ENCODE measurements at regions not wholly inside any gene's neighbourhood (a gene's known extent, or its start where the extent isn't known, plus 50 kb on each side); places are given as distances from the start of the nearest gene placed in this dataset.

DNA sequence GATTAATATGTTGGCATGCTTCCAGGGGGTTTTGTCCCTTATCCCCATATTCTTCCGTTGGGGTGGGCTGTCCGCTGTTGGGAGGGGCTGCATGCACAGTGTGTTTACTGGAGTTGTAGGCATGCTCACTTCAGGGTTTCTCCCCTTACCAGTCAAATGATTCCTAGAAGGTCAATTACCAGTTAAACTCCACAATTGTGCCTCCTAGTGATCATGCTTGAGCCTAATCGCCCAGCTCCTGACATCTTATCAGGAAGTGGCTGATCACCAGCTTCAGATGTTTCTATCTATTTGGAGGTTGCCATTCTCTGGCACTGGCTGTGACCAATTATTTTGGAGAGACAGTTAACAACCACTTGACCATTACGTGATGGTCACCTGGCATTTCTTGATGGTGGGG is 1090.0 kb downstream of the SLITRK5 start:
- Histone ChIP-seq H3K9ac (ENCODE audit: low read depth in 1 of 2, low read length in 2 of 2) (no peak overlapping the region), H3K27me3 (ENCODE audit: control insufficient read depth in 4 of 4, insufficient read depth in 4 of 4, low read length in 3 of 4) (peaks cover 0 to 5% (median 0%) of the 10 kb centered on the region in 4 donors), H3K27ac (ENCODE audit: low read depth in 1 of 2, low read length in 2 of 2) (no peak overlapping the region), H3K4me3 (ENCODE audit: low read depth in 1 of 3, low read length in 3 of 3) (no peak overlapping the region), H3K4me1 (ENCODE audit: control insufficient read depth in 4 of 4, insufficient read depth in 4 of 4, low read length in 3 of 4) (no peaks in the 10 kb centered on the region), H3K9me3 (ENCODE audit: control insufficient read depth in 4 of 4, low read length in 3 of 4) (no peaks in the 10 kb centered on the region), H3K36me3 (ENCODE audit: control insufficient read depth in 4 of 4, insufficient read depth in 3 of 4, low read depth in 1 of 4, low read length in 3 of 4) (no peaks in the 10 kb centered on the region)
- TF ChIP-seq RAD21 (IDR thresholded peaks at IDR 0.05) (no peak), EGR1 (IDR thresholded peaks at IDR 0.05; ENCODE audit: low read depth in 2 of 2) (no peak), YY1 (IDR thresholded peaks at IDR 0.05) (no peak)
- TF ChIP-seq, protein P1, sequence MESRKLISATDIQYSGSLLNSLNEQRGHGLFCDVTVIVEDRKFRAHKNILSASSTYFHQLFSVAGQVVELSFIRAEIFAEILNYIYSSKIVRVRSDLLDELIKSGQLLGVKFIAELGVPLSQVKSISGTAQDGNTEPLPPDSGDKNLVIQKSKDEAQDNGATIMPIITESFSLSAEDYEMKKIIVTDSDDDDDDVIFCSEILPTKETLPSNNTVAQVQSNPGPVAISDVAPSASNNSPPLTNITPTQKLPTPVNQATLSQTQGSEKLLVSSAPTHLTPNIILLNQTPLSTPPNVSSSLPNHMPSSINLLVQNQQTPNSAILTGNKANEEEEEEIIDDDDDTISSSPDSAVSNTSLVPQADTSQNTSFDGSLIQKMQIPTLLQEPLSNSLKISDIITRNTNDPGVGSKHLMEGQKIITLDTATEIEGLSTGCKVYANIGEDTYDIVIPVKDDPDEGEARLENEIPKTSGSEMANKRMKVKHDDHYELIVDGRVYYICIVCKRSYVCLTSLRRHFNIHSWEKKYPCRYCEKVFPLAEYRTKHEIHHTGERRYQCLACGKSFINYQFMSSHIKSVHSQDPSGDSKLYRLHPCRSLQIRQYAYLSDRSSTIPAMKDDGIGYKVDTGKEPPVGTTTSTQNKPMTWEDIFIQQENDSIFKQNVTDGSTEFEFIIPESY (IDR thresholded peaks at IDR 0.05) = no peak
- TF ChIP-seq, protein P2, sequence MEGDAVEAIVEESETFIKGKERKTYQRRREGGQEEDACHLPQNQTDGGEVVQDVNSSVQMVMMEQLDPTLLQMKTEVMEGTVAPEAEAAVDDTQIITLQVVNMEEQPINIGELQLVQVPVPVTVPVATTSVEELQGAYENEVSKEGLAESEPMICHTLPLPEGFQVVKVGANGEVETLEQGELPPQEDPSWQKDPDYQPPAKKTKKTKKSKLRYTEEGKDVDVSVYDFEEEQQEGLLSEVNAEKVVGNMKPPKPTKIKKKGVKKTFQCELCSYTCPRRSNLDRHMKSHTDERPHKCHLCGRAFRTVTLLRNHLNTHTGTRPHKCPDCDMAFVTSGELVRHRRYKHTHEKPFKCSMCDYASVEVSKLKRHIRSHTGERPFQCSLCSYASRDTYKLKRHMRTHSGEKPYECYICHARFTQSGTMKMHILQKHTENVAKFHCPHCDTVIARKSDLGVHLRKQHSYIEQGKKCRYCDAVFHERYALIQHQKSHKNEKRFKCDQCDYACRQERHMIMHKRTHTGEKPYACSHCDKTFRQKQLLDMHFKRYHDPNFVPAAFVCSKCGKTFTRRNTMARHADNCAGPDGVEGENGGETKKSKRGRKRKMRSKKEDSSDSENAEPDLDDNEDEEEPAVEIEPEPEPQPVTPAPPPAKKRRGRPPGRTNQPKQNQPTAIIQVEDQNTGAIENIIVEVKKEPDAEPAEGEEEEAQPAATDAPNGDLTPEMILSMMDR (IDR thresholded peaks at IDR 0.05; ENCODE audit: low read depth, low read length, missing input control) = no peak
- DNase-seq (ENCODE audit: low spot score) = no peak
- 74% methylated on average over 4 of the region's 4 CpGs for WGBS

GRCh38 chr13:88764103-88764502 is 1092.9 kb downstream of the SLITRK5 start:
- TF ChIP-seq HNF4A (conservative IDR thresholded peaks at IDR 0.05) = no peak
- TF ChIP-seq, protein P2 (IDR thresholded peaks at IDR 0.05; ENCODE audit: low read depth, low read length, missing input control) = no peak
- no peak for TF ChIP-seq SP1 (IDR thresholded peaks at IDR 0.05)
- no peak for TF ChIP-seq HNF4G (IDR thresholded peaks at IDR 0.05)
- TF ChIP-seq, protein P1 (IDR thresholded peaks at IDR 0.05) = no peak
- no peak for TF ChIP-seq TAF1 (conservative IDR thresholded peaks at IDR 0.05)
- TF ChIP-seq, protein P3, sequence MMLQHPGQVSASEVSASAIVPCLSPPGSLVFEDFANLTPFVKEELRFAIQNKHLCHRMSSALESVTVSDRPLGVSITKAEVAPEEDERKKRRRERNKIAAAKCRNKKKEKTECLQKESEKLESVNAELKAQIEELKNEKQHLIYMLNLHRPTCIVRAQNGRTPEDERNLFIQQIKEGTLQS (IDR thresholded peaks at IDR 0.05) = no peak
- no peak for TF ChIP-seq EGR1 (IDR thresholded peaks at IDR 0.05; ENCODE audit: low read depth in 2 of 2)
- no peak for TF ChIP-seq MAX (IDR thresholded peaks at IDR 0.05)
- no peak for TF ChIP-seq JUND (IDR thresholded peaks at IDR 0.05)
- TF ChIP-seq RAD21 (IDR thresholded peaks at IDR 0.05) = no peak
- TF ChIP-seq FOXA1 (IDR thresholded peaks at IDR 0.05) = no peak
- TF ChIP-seq GABPA (IDR thresholded peaks at IDR 0.05 in 1 of 2, conservative IDR thresholded peaks at IDR 0.05 in 1 of 2) = no peak
- no peak for TF ChIP-seq YY1 (IDR thresholded peaks at IDR 0.05)
- TF ChIP-seq RXRA (IDR thresholded peaks at IDR 0.05) = no peak

More at GRCh38 chr13:88764103-88764502, 1092.9 kb downstream of the SLITRK5 start:
- no peak for DNase-seq (ENCODE audit: low spot score)
- Histone ChIP-seq H3K4me3 (ENCODE audit: low read depth in 1 of 3, low read length in 3 of 3) (no peak overlapping the region), H3K9ac (ENCODE audit: low read depth in 1 of 2, low read length in 2 of 2) (no peak overlapping the region), H3K27me3 (ENCODE audit: control insufficient read depth in 4 of 4, insufficient read depth in 4 of 4, low read length in 3 of 4) (peaks cover 0 to 5% (median 0%) of the 10 kb centered on the region in 4 donors), H3K27ac (ENCODE audit: low read depth in 1 of 2, low read length in 2 of 2) (no peak overlapping the region), H3K9me3 (ENCODE audit: control insufficient read depth in 4 of 4, low read length in 3 of 4) (no peaks in the 10 kb centered on the region), H3K4me1 (ENCODE audit: control insufficient read depth in 4 of 4, insufficient read depth in 4 of 4, low read length in 3 of 4) (no peaks in the 10 kb centered on the region), H3K36me3 (ENCODE audit: control insufficient read depth in 4 of 4, insufficient read depth in 3 of 4, low read depth in 1 of 4, low read length in 3 of 4) (no peaks in the 10 kb centered on the region)
- 17% methylated on average over 3 of the region's 3 CpGs for WGBS

Measured in liver (tissue), 8 donors.